SK-N-MC (cell line): ENCODE measurements at regions not wholly inside any gene's neighbourhood (a gene's known extent, or its start where the extent isn't known, plus 50 kb on each side); places are given as distances from the start of the nearest gene placed in this dataset.

Experiments
- EZH2 ChIP-seq: fragments of 200-600 bp; sonication (generic); IDR thresholded peaks from one replicate; pipeline ENCODE4 v1.6.1; 2017; ENCODE audit warnings: antibody characterized with exemption
- POLR2AphosphoS5 ChIP-seq: IDR thresholded peaks from 2 replicates; pipeline ENCODE4 v1.6.1; 2012; ENCODE audit warnings: mild to moderate bottlenecking, low read depth, low read length, borderline replicate concordance

GRCh38 chr15:37206690-37207089, 106.3 kb upstream of the MEIS2 start:
- no peak for TF ChIP-seq EZH2
- no peak for TF ChIP-seq POLR2AphosphoS5
